ENCODE measurements at regions not wholly inside any gene's neighbourhood (a gene's known extent, or its start where the extent isn't known, plus 50 kb on each side); places are given as distances from the start of the nearest gene placed in this dataset.
A peak's percentile ranks its signal among the peaks of the same experiment; 100 is the strongest.

DNA sequence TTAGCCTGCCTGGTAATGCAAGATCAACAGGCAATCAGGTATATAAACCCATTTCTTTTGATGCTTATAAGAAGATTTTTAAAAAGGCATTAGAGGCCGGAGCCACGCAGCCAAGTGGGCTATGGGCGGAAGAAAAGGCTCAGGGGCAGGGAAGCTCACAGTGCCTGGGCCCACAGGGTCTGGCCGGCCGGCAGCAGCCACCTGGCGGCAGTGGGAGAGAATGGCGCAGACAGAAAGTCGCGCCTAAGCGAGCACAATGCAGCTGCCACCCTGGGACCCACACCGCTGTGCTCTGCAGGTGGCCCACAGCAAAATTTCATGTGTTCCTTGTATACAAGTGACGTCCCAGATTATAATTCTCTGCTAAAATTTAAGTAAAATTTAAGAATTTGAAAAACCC is 448.6 kb upstream of the RASGRP1 start:
- Histone ChIP-seq H3K4me3 (ENCODE audit: low read length) (no peak overlapping the region), H3K9me3 (replicated peaks; ENCODE audit: low read length) (peaks cover 10% of the 10 kb centered on the region), H3K4me2 (ENCODE audit: low read length) (no peak overlapping the region), H3K9ac (ENCODE audit: low read depth, low read length) (no peak overlapping the region), H3K4me1 (ENCODE audit: control insufficient read depth, insufficient read depth, low read length) (no peaks in the 10 kb centered on the region), H3K36me3 (ENCODE audit: insufficient read depth, low read length) (no peaks in the 10 kb centered on the region), H3K27me3 (ENCODE audit: control insufficient read depth, insufficient read depth, low read length) (no peaks in the 10 kb centered on the region)

DNA sequence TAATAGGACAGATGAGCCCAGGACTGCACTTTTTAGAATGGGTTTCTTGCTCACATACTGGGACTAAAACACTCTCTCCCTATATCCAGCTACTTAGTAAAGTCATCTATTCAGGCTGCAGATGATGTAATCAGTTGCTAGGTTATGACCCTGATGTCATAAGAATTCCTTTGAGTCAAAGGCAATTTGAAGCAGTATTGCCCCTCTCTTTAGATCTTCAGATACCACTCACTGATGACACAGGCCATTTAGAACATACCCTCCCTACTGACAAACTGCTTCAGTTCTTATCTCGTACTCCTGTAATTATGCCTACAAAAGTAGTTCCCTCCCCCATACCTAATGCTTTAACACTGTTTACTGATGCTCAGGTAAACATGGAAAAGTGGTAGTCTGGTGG is 450.1 kb upstream of the RASGRP1 start:
- H3K9me3 ChIP-seq (replicated peaks; ENCODE audit: low read length) = peaks cover 10% of the 10 kb centered on the region
- H3K27me3 ChIP-seq (ENCODE audit: control insufficient read depth, insufficient read depth, low read length) = no peaks in the 10 kb centered on the region

DNA sequence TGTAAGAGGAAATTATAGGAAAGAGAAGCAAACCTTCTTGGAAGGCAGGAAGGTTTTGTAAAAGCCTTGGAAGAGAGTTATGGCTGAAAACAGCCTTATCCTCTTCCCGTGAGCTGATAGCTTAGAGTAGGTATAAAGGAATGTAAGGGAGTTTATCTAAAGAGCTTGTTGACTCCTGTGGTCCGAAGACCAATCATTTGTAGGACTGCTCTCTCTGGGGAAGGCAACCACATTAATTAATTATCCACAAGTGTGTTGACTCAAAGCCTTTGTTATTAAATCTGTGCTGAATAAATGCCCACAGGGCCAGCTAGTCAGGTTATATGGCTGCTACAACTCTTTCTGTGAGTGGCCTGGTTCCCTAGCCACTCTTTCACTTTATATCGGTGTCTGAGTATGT is 452.1 kb upstream of the RASGRP1 start:
- Histone ChIP-seq H3K9ac (ENCODE audit: low read depth, low read length) (no peak overlapping the region), H3K36me3 (ENCODE audit: insufficient read depth, low read length) (no peaks in the 10 kb centered on the region), H3K9me3 (replicated peaks; ENCODE audit: low read length) (no peaks in the 10 kb centered on the region), H3K4me3 (ENCODE audit: low read length) (no peak overlapping the region), H3K4me2 (ENCODE audit: low read length) (no peak overlapping the region), H3K4me1 (ENCODE audit: control insufficient read depth, insufficient read depth, low read length) (peaks cover 11% of the 10 kb centered on the region), H3K27me3 (ENCODE audit: control insufficient read depth, insufficient read depth, low read length) (no peaks in the 10 kb centered on the region)

More for the DNA sequence above, 450.1 kb upstream of the RASGRP1 start:
- Histone ChIP-seq H3K9ac (ENCODE audit: low read depth, low read length) (no peak overlapping the region), H3K4me3 (ENCODE audit: low read length) (no peak overlapping the region), H3K36me3 (ENCODE audit: insufficient read depth, low read length) (no peaks in the 10 kb centered on the region), H3K4me1 (ENCODE audit: control insufficient read depth, insufficient read depth, low read length) (peaks cover 11% of the 10 kb centered on the region), H3K4me2 (ENCODE audit: low read length) (no peak overlapping the region)

DNA sequence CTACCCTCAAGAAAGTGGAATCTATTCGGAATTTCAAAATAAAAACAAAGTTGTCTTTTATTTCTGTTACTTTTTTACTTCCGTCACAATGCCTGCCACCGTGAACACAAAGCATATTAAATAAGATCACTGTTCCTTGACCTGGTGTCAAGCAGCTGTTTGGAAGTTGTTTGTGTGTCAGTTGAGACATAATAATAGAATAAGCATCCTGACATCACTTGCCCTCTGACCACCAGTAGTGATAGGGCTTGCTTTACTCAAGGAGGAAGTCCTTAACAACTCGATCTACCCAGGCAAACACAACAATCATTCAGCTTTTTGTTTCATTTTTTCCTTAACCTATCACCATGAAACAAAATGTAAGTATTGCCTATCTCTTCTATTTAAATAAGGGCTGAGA is 454.4 kb upstream of the RASGRP1 start:
- Histone ChIP-seq H3K27me3 (ENCODE audit: control insufficient read depth, insufficient read depth, low read length) (no peaks in the 10 kb centered on the region), H3K4me1 (ENCODE audit: control insufficient read depth, insufficient read depth, low read length) (peaks cover 16% of the 10 kb centered on the region), H3K4me2 (ENCODE audit: low read length) (peak overlapping the region; percentile 7), H3K4me3 (ENCODE audit: low read length) (peak overlapping the region; percentile 2), H3K9ac (ENCODE audit: low read depth, low read length) (peak overlapping the region; percentile 8), H3K36me3 (ENCODE audit: insufficient read depth, low read length) (no peaks in the 10 kb centered on the region), H3K9me3 (replicated peaks; ENCODE audit: low read length) (no peaks in the 10 kb centered on the region)

DNA sequence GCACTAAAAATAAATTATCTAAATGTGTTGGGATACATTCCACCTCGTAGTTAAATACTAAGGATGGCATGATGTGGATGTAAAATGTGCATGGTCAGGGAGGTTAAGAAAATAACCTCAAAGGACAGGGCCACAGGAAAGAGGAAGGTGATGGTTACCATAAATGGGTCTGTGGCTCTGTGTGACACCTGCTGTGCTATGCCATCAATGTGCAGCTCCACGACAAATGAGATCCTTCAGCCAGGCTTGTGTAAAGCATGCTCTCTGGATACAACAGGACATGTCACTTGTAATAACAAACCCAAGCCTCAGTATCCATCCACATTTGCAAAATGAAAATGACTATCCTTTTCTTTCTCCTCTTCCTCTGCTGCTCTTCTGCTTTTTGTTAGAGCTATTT is 456.7 kb upstream of the RASGRP1 start:
- Histone ChIP-seq H3K36me3 (ENCODE audit: insufficient read depth, low read length) (no peaks in the 10 kb centered on the region), H3K4me3 (ENCODE audit: low read length) (no peak overlapping the region), H3K9ac (ENCODE audit: low read depth, low read length) (no peak overlapping the region), H3K4me2 (ENCODE audit: low read length) (no peak overlapping the region), H3K9me3 (replicated peaks; ENCODE audit: low read length) (no peaks in the 10 kb centered on the region), H3K27me3 (ENCODE audit: control insufficient read depth, insufficient read depth, low read length) (no peaks in the 10 kb centered on the region), H3K4me1 (ENCODE audit: control insufficient read depth, insufficient read depth, low read length) (peaks cover 20% of the 10 kb centered on the region)

DNA sequence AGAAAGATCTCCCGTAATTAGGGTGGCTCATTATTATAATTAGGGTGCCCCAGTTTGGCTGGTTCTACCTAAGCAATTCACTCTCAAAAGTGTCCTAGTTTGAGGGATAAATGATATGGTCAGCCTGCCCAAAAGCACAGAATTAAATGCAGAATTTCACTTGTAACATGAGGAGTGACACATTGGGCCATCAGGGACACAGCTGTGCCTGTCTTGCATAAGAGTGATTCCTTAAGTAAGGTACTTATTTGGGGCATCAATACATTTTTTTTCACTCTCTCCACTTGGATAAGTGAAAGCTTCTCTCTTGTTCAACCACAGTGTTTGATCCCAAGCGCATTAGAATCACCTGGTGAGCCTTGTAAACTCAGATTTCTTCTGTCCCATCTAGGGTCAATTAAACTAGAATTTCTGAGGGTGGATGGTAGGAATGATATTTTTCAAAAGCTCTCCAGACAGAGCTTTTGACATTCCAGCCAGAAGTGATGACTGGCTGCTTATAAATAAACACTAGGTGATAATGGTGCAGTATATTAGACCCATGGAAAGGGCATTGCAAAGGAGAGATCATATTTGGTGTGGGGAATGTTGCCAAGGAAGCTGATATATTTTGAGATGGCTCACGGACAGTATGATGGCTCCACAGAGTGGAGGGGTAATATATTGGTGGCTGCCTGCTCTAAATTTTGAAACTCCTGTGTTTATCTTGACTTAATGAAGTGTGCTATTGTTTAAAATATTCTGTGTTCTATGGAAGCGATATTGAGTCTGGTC is 458.1 kb upstream of the RASGRP1 start:
- no peaks in the 10 kb centered on the region for H3K9me3 ChIP-seq (replicated peaks; ENCODE audit: low read length)
- H3K4me2 ChIP-seq (ENCODE audit: low read length) = no peak overlapping the region
- H3K9ac ChIP-seq (ENCODE audit: low read depth, low read length) = no peak overlapping the region
- H3K36me3 ChIP-seq (ENCODE audit: insufficient read depth, low read length) = no peaks in the 10 kb centered on the region
- H3K27me3 ChIP-seq (ENCODE audit: control insufficient read depth, insufficient read depth, low read length) = no peaks in the 10 kb centered on the region
- H3K4me3 ChIP-seq (ENCODE audit: low read length) = no peak overlapping the region
- H3K4me1 ChIP-seq (ENCODE audit: control insufficient read depth, insufficient read depth, low read length) = peaks cover 20% of the 10 kb centered on the region

DNA sequence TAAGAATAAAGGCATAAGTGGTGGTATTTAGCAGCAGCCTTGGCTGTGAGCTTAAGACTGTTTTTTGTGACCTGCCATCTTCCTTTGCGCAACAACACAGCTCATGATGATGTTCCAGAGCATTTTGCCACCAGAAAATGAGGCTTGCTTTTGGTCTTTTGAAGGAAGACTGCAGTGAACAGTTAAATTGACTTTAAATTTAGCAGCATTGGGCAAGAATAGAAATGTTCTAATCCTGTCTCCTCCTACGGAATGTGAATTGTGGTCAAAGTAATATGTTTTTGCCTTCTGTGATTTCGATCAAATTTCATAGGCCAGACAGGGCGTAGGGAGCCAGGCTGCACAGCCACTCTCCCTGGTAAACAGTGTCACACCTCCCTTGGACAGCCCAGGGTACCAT is 460.7 kb upstream of the RASGRP1 start:
- H3K4me1 ChIP-seq (ENCODE audit: control insufficient read depth, insufficient read depth, low read length) = peaks cover 20% of the 10 kb centered on the region
- no peaks in the 10 kb centered on the region for H3K9me3 ChIP-seq (replicated peaks; ENCODE audit: low read length)
- no peak overlapping the region for H3K4me3 ChIP-seq (ENCODE audit: low read length)
- peak overlapping the region; percentile 34 for H3K9ac ChIP-seq (ENCODE audit: low read depth, low read length)
- no peaks in the 10 kb centered on the region for H3K27me3 ChIP-seq (ENCODE audit: control insufficient read depth, insufficient read depth, low read length)
- no peaks in the 10 kb centered on the region for H3K36me3 ChIP-seq (ENCODE audit: insufficient read depth, low read length)
- no peak overlapping the region for H3K4me2 ChIP-seq (ENCODE audit: low read length)

DNA sequence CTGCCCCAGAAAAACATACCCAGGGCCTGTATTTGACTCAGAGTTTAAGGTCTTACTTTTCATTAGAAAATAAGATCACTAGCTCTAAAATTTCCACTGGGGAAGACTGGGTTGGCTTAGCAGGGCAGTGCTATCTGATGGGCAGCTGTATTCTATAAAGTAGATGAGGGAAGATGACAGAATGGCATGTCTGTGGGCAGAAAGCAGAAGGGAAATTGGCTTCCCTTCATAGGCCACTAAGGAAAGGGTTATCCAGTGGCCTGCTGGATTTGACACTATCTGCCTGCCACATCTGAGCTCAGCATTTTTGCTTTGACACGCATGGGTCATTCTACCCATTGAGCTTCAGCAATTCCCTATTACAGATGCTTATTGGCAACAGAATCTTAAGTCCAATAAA is 461.3 kb upstream of the RASGRP1 start:
- Histone ChIP-seq H3K4me3 (ENCODE audit: low read length) (no peak overlapping the region), H3K9ac (ENCODE audit: low read depth, low read length) (no peak overlapping the region), H3K4me1 (ENCODE audit: control insufficient read depth, insufficient read depth, low read length) (peaks cover 26% of the 10 kb centered on the region), H3K27me3 (ENCODE audit: control insufficient read depth, insufficient read depth, low read length) (no peaks in the 10 kb centered on the region), H3K9me3 (replicated peaks; ENCODE audit: low read length) (no peaks in the 10 kb centered on the region), H3K4me2 (ENCODE audit: low read length) (no peak overlapping the region), H3K36me3 (ENCODE audit: insufficient read depth, low read length) (no peaks in the 10 kb centered on the region)

DNA sequence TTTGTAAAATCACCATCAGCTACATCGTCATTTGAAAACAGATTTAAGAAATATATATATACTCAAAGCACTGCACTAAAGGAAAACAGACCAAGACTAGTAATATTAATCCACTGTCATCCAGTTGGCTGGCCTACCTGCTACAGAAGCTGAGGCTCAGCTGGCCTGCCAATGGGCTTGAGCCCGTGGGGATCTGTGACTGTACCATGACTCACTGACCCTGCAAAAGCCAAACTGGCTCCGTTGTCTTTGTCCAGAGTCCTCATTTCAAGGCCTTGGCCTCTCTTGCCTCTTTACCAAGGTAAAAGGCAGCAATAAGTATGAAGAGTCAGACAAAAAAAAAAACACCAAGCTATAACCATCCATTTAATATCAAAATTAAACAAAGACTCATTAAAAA is 463.5 kb upstream of the RASGRP1 start:
- H3K9me3 ChIP-seq (replicated peaks; ENCODE audit: low read length) = no peaks in the 10 kb centered on the region
- H3K9ac ChIP-seq (ENCODE audit: low read depth, low read length) = no peak overlapping the region
- H3K4me1 ChIP-seq (ENCODE audit: control insufficient read depth, insufficient read depth, low read length) = peaks cover 21% of the 10 kb centered on the region
- no peak overlapping the region for H3K4me2 ChIP-seq (ENCODE audit: low read length)
- H3K27me3 ChIP-seq (ENCODE audit: control insufficient read depth, insufficient read depth, low read length) = no peaks in the 10 kb centered on the region
- no peak overlapping the region for H3K4me3 ChIP-seq (ENCODE audit: low read length)
- no peaks in the 10 kb centered on the region for H3K36me3 ChIP-seq (ENCODE audit: insufficient read depth, low read length)

DNA sequence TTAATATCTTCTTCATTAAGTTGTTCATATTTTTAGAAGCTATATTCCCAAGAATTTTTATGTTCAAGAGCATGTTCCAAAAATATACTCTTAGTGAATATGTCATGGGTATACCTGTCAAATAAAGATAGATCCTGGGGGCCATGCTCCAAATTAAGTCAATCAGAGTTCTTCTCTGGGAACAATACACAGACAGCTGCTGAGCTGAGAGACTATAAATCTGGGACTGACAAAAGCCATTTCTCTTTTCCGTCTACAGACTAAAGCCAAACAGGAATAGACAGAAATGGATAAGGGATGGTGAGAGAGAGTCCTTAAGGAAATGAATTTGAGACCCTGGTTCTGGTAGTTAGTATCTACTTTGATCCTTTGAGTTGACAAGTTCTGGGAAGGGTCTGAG is 465.1 kb upstream of the RASGRP1 start:
- no peaks in the 10 kb centered on the region for H3K27me3 ChIP-seq (ENCODE audit: control insufficient read depth, insufficient read depth, low read length)
- H3K4me2 ChIP-seq (ENCODE audit: low read length) = no peak overlapping the region
- H3K9me3 ChIP-seq (replicated peaks; ENCODE audit: low read length) = no peaks in the 10 kb centered on the region
- H3K36me3 ChIP-seq (ENCODE audit: insufficient read depth, low read length) = no peaks in the 10 kb centered on the region
- no peak overlapping the region for H3K4me3 ChIP-seq (ENCODE audit: low read length)
- H3K4me1 ChIP-seq (ENCODE audit: control insufficient read depth, insufficient read depth, low read length) = peaks cover 20% of the 10 kb centered on the region
- H3K9ac ChIP-seq (ENCODE audit: low read depth, low read length) = no peak overlapping the region

DNA sequence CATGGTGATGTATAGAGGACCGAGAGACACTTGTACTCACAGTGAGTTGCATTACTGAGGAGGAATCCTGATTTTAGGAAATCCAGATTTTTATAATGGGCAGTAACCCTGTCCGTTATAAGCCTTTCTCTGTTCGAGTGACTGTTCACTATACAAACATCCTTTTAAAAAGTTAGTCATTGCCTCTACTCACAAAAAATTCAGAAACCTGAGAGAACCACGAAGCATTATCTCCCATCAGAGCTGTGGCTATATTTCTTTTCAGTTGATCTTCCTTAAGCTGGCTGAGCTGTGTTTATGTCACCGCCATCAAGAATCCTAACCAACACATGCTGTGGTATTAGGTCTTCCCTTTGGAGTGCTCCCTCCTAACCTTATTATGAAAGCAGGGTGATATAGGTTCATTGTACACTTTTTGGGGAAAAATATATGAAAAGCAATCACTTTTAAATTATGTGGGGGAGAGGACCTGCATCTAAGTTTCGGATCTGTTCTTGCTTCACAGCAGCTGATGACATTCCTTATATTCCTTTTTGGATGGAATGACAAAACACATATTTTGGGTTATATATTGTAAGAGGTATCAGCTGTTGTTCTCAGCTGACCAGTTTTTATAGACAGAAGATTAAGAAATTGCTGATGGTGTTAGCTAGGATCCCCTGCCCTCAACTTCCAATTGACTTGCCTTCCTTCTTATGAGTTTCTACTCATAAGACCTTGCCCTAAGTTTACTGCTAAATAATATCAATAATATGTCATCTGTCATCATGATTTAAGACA is 465.9 kb upstream of the RASGRP1 start:
- peaks cover 19% of the 10 kb centered on the region for H3K4me1 ChIP-seq (ENCODE audit: control insufficient read depth, insufficient read depth, low read length)
- H3K9me3 ChIP-seq (replicated peaks; ENCODE audit: low read length) = no peaks in the 10 kb centered on the region
- H3K4me3 ChIP-seq (ENCODE audit: low read length) = no peak overlapping the region
- no peaks in the 10 kb centered on the region for H3K36me3 ChIP-seq (ENCODE audit: insufficient read depth, low read length)
- no peaks in the 10 kb centered on the region for H3K27me3 ChIP-seq (ENCODE audit: control insufficient read depth, insufficient read depth, low read length)
- H3K9ac ChIP-seq (ENCODE audit: low read depth, low read length) = no peak overlapping the region
- H3K4me2 ChIP-seq (ENCODE audit: low read length) = no peak overlapping the region

DNA sequence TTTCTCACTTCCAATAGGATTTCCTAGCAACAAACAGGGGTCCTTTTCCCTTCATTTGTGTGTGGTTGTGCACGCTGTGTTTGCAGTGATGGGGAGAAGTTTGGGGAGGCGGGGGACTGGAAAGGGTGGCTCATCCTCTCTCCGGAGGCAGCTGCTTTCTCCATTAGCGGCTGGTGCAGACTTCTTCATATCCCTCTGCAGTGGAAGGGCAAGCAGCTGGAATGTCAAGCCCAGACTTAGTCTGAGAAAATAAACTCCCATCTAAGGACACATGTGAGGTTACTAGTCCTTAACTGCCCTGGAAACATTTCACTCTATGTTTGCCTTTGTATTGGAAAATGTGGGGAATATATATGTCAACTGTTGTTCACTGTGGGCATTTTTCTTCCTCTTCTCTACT is 467.0 kb upstream of the RASGRP1 start:
- Histone ChIP-seq H3K4me1 (ENCODE audit: control insufficient read depth, insufficient read depth, low read length) (peaks cover 16% of the 10 kb centered on the region), H3K36me3 (ENCODE audit: insufficient read depth, low read length) (no peaks in the 10 kb centered on the region), H3K9ac (ENCODE audit: low read depth, low read length) (no peak overlapping the region), H3K9me3 (replicated peaks; ENCODE audit: low read length) (no peaks in the 10 kb centered on the region), H3K4me3 (ENCODE audit: low read length) (no peak overlapping the region), H3K4me2 (ENCODE audit: low read length) (no peak overlapping the region), H3K27me3 (ENCODE audit: control insufficient read depth, insufficient read depth, low read length) (no peaks in the 10 kb centered on the region)

All from skeletal muscle satellite cell (primary cell).